ENCODE measurements at regions not wholly inside any gene's neighbourhood (a gene's known extent, or its start where the extent isn't known, plus 50 kb on each side); places are given as distances from the start of the nearest gene placed in this dataset.
"Not testable (repeated sequence)": the region's sequence is repeated elsewhere in the genome, so short reads cannot be mapped to it uniquely, and the experiment has no call there.

DNA sequence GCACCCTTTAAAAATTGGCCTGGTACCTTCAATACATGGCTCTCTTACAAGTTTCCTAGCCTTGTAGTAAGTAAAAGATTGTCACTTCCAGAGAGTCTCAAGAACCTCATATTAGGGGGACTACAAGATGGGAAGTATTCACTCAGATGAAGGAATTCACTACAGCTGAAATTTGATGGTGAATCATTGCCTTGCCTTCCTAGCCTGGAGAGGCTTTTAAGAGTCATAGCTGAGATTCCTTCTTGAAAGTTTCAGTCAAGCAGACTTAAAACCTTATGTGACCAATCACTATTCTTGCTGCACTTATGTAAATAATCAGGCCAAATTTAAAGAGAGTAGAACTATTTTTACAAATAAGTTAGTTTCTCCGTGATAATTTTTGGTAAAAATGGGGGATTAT lies 451.6 kb downstream of the TRHDE start:
- H3K27ac Mint-ChIP-seq: no peak overlapping the region
- no peaks in the 10 kb centered on the region for H3K4me1 Mint-ChIP-seq
- no peak overlapping the region for H3K4me3 Mint-ChIP-seq
- no peak for DNase-seq
- no peak for ATAC-seq
- no peaks in the 10 kb centered on the region for H3K36me3 Mint-ChIP-seq (ENCODE audit: low read depth)
- H3K9me3 Mint-ChIP-seq: no peaks in the 10 kb centered on the region
- no peaks in the 10 kb centered on the region for H3K27me3 Mint-ChIP-seq

DNA sequence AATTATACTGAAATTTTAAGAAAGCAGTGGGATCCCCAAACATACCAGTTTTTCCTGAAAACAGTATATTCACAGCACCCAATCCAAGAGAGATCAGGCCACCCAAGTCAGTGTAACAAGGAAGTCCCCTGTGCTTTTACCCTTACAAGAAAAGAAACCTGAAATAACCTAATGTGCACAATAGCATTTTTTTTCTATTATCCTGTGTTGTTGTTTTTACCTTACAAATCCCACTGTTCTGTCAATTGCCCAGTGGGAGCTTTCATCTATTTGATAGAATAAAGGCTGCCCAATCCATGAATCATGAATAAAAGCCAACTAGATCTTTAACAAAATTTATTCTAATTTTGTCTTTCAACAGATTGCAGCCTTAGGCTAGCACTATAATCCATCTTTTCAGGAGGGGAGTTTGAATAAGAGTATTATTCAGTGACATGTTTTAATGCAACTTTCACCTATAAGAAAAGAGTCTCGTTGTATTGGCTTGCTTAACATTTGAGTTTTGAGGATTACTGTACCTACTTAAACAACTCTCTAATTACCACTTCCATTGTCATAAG lies 457.4 kb downstream of the TRHDE start:
- H3K27me3 Mint-ChIP-seq: no peaks in the 10 kb centered on the region
- H3K27ac Mint-ChIP-seq: no peak overlapping the region
- ATAC-seq (no peak), DNase-seq (no peak)
- no peaks in the 10 kb centered on the region for H3K36me3 Mint-ChIP-seq (ENCODE audit: low read depth)
- H3K4me3 Mint-ChIP-seq: no peak overlapping the region
- no peaks in the 10 kb centered on the region for H3K4me1 Mint-ChIP-seq
- peaks cover 15% of the 10 kb centered on the region for H3K9me3 Mint-ChIP-seq

DNA sequence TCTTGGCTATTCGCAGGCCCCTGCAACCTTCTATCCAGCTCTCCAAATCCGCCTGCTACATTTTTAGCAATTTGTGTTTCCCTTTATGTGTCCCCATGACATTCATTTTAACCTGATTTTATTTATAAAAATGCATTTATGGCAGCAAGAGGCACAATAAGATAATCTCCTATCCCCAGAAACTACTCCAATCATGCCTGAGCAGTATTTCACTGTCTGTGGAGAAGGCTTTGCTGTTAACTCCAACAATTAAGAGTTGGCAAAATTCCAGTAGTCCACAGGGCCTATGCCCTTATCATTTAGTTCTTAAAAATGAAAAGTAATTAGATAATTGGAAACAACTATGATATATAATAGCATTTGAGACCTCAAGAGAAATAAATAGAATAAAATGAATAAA lies 462.4 kb downstream of the TRHDE start:
- DNase-seq: no peak
- H3K27me3 Mint-ChIP-seq: no peaks in the 10 kb centered on the region
- no peak for ATAC-seq

GRCh38 chr12:72738811-72739210 lies 466.6 kb downstream of the TRHDE start:
- DNase-seq: no peak
- Mint-ChIP-seq H3K36me3 (ENCODE audit: low read depth) (no peaks in the 10 kb centered on the region), H3K4me1 (no peaks in the 10 kb centered on the region), H3K4me3 (no peak overlapping the region), H3K27me3 (no peaks in the 10 kb centered on the region), H3K27ac (no peak overlapping the region), H3K9me3 (peaks cover 22% of the 10 kb centered on the region)
- no peak for ATAC-seq

More for the DNA sequence above, 462.4 kb downstream of the TRHDE start:
- Mint-ChIP-seq H3K27ac (no peak overlapping the region), H3K4me1 (no peaks in the 10 kb centered on the region), H3K36me3 (ENCODE audit: low read depth) (no peaks in the 10 kb centered on the region), H3K4me3 (no peak overlapping the region), H3K9me3 (peaks cover 20% of the 10 kb centered on the region)

GRCh38 chr12:72740064-72740463 lies 467.9 kb downstream of the TRHDE start:
- H3K4me1 Mint-ChIP-seq: no peaks in the 10 kb centered on the region
- no peak for ATAC-seq
- no peaks in the 10 kb centered on the region for H3K36me3 Mint-ChIP-seq (ENCODE audit: low read depth)
- DNase-seq: no peak
- H3K27ac Mint-ChIP-seq: no peak overlapping the region
- no peaks in the 10 kb centered on the region for H3K27me3 Mint-ChIP-seq
- H3K4me3 Mint-ChIP-seq: no peak overlapping the region
- peaks cover 28% of the 10 kb centered on the region for H3K9me3 Mint-ChIP-seq

GRCh38 chr12:72742568-72742967 lies 470.4 kb downstream of the TRHDE start:
- no peaks in the 10 kb centered on the region for H3K27me3 Mint-ChIP-seq
- no peaks in the 10 kb centered on the region for H3K4me1 Mint-ChIP-seq
- peaks cover 28% of the 10 kb centered on the region for H3K9me3 Mint-ChIP-seq
- no peak for ATAC-seq
- no peaks in the 10 kb centered on the region for H3K36me3 Mint-ChIP-seq (ENCODE audit: low read depth)
- no peak overlapping the region for H3K27ac Mint-ChIP-seq
- DNase-seq: no peak
- no peak overlapping the region for H3K4me3 Mint-ChIP-seq

- no peak overlapping the region for H3K4me3 Mint-ChIP-seq
- H3K27me3 Mint-ChIP-seq: no peaks in the 10 kb centered on the region
- DNase-seq: no peak
- ATAC-seq: no peak
- peaks cover 23% of the 10 kb centered on the region for H3K9me3 Mint-ChIP-seq
- H3K27ac Mint-ChIP-seq: no peak overlapping the region
- H3K4me1 Mint-ChIP-seq: no peaks in the 10 kb centered on the region
- H3K36me3 Mint-ChIP-seq (ENCODE audit: low read depth): no peaks in the 10 kb centered on the region
These were observed 473.9 kb downstream of the TRHDE start for GRCh38 chr12:72746048-72746447.

GRCh38 chr12:72747111-72747849 lies 475.1 kb downstream of the TRHDE start:
- ATAC-seq (no peak), DNase-seq (no peak)
- Mint-ChIP-seq H3K27me3 (no peaks in the 10 kb centered on the region), H3K4me1 (no peaks in the 10 kb centered on the region), H3K36me3 (ENCODE audit: low read depth) (no peaks in the 10 kb centered on the region), H3K27ac (no peak overlapping the region), H3K4me3 (no peak overlapping the region), H3K9me3 (peaks cover 13% of the 10 kb centered on the region)

GRCh38 chr12:72748971-72749370 lies 476.8 kb downstream of the TRHDE start:
- H3K27me3 Mint-ChIP-seq: no peaks in the 10 kb centered on the region
- H3K4me3 Mint-ChIP-seq: no peak overlapping the region
- H3K4me1 Mint-ChIP-seq: no peaks in the 10 kb centered on the region
- H3K27ac Mint-ChIP-seq: no peak overlapping the region
- H3K9me3 Mint-ChIP-seq: peaks cover 7% of the 10 kb centered on the region
- no peaks in the 10 kb centered on the region for H3K36me3 Mint-ChIP-seq (ENCODE audit: low read depth)
- DNase-seq (no peak), ATAC-seq (no peak)

- H3K27me3 Mint-ChIP-seq: no peaks in the 10 kb centered on the region
- no peak overlapping the region for H3K27ac Mint-ChIP-seq
- H3K4me3 Mint-ChIP-seq: no peak overlapping the region
- DNase-seq: no peak
- no peaks in the 10 kb centered on the region for H3K36me3 Mint-ChIP-seq (ENCODE audit: low read depth)
- ATAC-seq: no peak
- peaks cover 9% of the 10 kb centered on the region for H3K9me3 Mint-ChIP-seq
- no peaks in the 10 kb centered on the region for H3K4me1 Mint-ChIP-seq
These were observed 481.4 kb downstream of the TRHDE start for GRCh38 chr12:72753571-72753970.

DNA sequence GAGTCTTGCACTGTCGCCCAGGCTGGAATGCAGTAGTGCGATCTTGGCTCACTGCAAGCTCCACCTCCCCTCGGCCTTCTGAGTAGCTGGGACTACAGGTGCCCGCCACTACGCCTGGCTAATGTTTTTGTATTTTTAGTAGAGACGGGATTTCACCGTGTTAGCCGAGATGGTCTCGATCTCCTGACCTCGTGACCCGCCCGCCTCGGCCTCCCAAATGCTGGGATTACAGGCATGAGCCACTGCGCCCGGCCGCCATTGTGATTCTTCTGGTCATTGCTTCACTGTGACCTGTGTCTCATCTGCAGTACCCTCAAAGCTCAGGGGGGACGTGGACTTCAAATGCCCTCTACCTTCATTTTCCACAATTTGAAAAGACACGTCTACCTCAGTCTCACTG lies 481.9 kb downstream of the TRHDE start:
- peaks cover 13% of the 10 kb centered on the region for H3K9me3 Mint-ChIP-seq
- H3K27me3 Mint-ChIP-seq; H3K36me3 Mint-ChIP-seq (ENCODE audit: low read depth); ATAC-seq; H3K27ac Mint-ChIP-seq; H3K4me1 Mint-ChIP-seq; DNase-seq; H3K4me3 Mint-ChIP-seq: not testable (repeated sequence)

DNA sequence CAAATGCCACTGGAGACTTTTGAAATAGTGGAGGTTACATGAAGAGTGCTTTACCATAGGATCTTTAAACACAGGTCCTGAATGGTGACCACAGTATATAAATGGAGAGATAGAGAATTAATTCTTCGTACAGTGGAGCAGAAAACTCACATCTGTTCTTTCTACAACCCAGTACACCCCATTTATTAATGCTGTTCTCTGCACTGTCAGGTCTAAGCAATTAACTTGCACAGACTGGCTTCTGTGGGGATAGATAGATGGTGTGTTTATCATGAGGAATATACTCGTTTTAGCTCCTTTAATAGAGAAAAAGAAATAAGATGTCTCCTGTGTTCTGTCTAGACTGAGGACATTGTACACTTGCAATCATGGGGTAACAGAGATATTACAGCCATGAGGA lies 494.3 kb downstream of the TRHDE start:
- no peaks in the 10 kb centered on the region for H3K36me3 Mint-ChIP-seq (ENCODE audit: low read depth)
- no peak for DNase-seq
- H3K27me3 Mint-ChIP-seq: no peaks in the 10 kb centered on the region
- H3K9me3 Mint-ChIP-seq: peaks cover 4% of the 10 kb centered on the region
- ATAC-seq: no peak
- no peak overlapping the region for H3K27ac Mint-ChIP-seq
- no peaks in the 10 kb centered on the region for H3K4me1 Mint-ChIP-seq
- no peak overlapping the region for H3K4me3 Mint-ChIP-seq

GRCh38 chr12:72774023-72774422 lies 501.9 kb downstream of the TRHDE start:
- H3K9me3 Mint-ChIP-seq: peaks cover 10% of the 10 kb centered on the region
- DNase-seq (no peak), ATAC-seq (no peak)
- H3K4me1 Mint-ChIP-seq: no peaks in the 10 kb centered on the region
- no peaks in the 10 kb centered on the region for H3K36me3 Mint-ChIP-seq (ENCODE audit: low read depth)
- H3K27ac Mint-ChIP-seq: no peak overlapping the region
- H3K27me3 Mint-ChIP-seq: no peaks in the 10 kb centered on the region
- no peak overlapping the region for H3K4me3 Mint-ChIP-seq

DNA sequence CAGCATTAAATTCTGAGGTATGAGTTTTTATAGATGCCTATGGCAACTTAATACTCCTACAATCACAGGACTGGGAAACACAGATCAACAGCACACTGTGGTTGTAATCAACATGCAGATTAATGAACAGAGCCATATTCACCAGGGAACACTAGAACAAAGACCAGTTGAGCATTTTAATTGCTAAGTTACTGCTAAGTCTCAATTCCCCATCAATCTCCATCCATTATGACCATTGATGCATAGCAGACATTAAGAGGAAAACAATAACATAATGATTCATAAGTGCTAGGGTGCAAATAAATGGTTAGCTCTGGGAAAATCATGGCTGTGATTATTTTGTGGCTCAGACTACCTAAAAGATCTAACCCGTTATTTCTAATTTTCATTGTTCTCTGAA lies 505.6 kb downstream of the TRHDE start:
- Mint-ChIP-seq H3K9me3 (peaks cover 14% of the 10 kb centered on the region), H3K27ac (no peak overlapping the region), H3K4me1 (no peaks in the 10 kb centered on the region), H3K27me3 (no peaks in the 10 kb centered on the region), H3K4me3 (no peak overlapping the region), H3K36me3 (ENCODE audit: low read depth) (no peaks in the 10 kb centered on the region)
- DNase-seq (no peak), ATAC-seq (no peak)

GRCh38 chr12:72790273-72790672 lies 518.1 kb downstream of the TRHDE start:
- ATAC-seq (no peak), DNase-seq (no peak)
- Mint-ChIP-seq H3K4me3 (no peak overlapping the region), H3K4me1 (no peaks in the 10 kb centered on the region), H3K36me3 (ENCODE audit: low read depth) (no peaks in the 10 kb centered on the region), H3K27me3 (no peaks in the 10 kb centered on the region), H3K27ac (no peak overlapping the region), H3K9me3 (peaks cover 18% of the 10 kb centered on the region)

- Mint-ChIP-seq H3K27ac (no peak overlapping the region), H3K4me1 (no peaks in the 10 kb centered on the region), H3K9me3 (peaks cover 29% of the 10 kb centered on the region), H3K27me3 (no peaks in the 10 kb centered on the region), H3K36me3 (ENCODE audit: low read depth) (no peaks in the 10 kb centered on the region), H3K4me3 (no peak overlapping the region)
- DNase-seq (no peak), ATAC-seq (no peak)
These were observed 520.7 kb downstream of the TRHDE start for GRCh38 chr12:72792889-72793288.

Data from activated naive CD8-positive, alpha-beta T cell treated with anti-CD3 and anti-CD28 coated beads, Interleukin-2, amount 50 U/mL, for 24 hours (primary cell).